ENCODE measurements at regions not wholly inside any gene's neighbourhood (a gene's known extent, or its start where the extent isn't known, plus 50 kb on each side); places are given as distances from the start of the nearest gene placed in this dataset.

DNA sequence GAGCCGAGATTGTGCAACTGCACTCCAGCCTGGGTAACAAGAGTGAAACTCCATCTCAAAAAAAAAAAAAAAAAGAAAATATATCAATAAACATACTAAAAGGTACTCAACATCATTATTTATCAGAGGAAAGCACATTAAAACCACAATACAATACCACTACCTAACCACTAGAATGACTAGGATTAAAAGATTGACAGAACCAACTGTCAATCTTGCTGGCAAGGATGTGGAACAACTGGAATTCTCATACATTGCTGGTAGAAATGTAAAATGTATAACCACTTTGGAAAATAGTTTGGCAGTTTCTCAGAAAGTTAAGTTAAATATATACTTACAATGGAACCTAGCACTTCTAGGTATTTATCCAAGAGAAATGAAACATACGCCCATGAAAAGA, 88.6 kb downstream of the B3GNT2 start:
- Mint-ChIP-seq H3K4me3 (ENCODE audit: unreplicated experiment) (no peak overlapping the region), H3K4me1 (ENCODE audit: insufficient read depth, unreplicated experiment) (peaks cover 10% of the 10 kb centered on the region), H3K27me3 (ENCODE audit: insufficient read depth, unreplicated experiment) (no peaks in the 10 kb centered on the region), H3K36me3 (ENCODE audit: insufficient read depth, unreplicated experiment) (no peaks in the 10 kb centered on the region), H3K9me3 (ENCODE audit: unreplicated experiment) (peaks cover 18% of the 10 kb centered on the region), H3K27ac (ENCODE audit: low read depth, unreplicated experiment) (no peak overlapping the region)
- no peak for DNase-seq (ENCODE audit: unreplicated experiment)
- intact Hi-C loops (cut with micrococcal nuclease), result no loop called here
- ChIA-PET POLR2A (no interaction called here), CTCF (no interaction called here)
- no peak for TF ChIP-seq CTCF (IDR thresholded peaks at IDR 0.05; ENCODE audit: unreplicated experiment)
- BruUV-seq (replicated peaks), result no TSS peak

DNA sequence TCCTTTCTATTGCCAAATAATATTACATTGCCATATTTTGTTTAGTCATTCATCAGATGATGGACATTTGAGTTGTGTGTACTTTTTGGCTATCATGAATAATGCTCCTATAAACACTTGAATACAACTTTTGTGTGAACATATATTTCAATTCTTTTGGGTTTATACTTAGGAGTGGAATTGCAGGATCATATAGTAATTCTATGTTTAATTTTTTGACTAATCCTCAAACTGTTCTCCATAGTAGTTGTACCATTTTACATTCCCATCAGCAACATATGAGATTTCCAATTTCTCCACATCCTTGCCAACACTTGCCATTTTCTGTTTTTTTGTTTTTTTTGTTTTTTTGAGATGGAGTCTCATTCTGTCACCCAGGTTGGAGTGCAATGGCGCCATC, 87.2 kb downstream of the B3GNT2 start:
- intact Hi-C loops (cut with micrococcal nuclease), result no loop called here
- Mint-ChIP-seq H3K4me1 (ENCODE audit: insufficient read depth, unreplicated experiment) (peaks cover 7% of the 10 kb centered on the region), H3K36me3 (ENCODE audit: insufficient read depth, unreplicated experiment) (no peaks in the 10 kb centered on the region), H3K27ac (ENCODE audit: low read depth, unreplicated experiment) (no peak overlapping the region), H3K4me3 (ENCODE audit: unreplicated experiment) (no peak overlapping the region), H3K9me3 (ENCODE audit: unreplicated experiment) (peaks cover 18% of the 10 kb centered on the region), H3K27me3 (ENCODE audit: insufficient read depth, unreplicated experiment) (no peaks in the 10 kb centered on the region)
- TF ChIP-seq CTCF (IDR thresholded peaks at IDR 0.05; ENCODE audit: unreplicated experiment), result no peak
- CTCF ChIA-PET, result no interaction called here
- DNase-seq (ENCODE audit: unreplicated experiment), result no peak
- POLR2A ChIA-PET, result no interaction called here
- no TSS peak for BruUV-seq (replicated peaks)

- intact Hi-C loops (cut with micrococcal nuclease), result no loop called here
- Mint-ChIP-seq H3K27me3 (ENCODE audit: insufficient read depth, unreplicated experiment) (no peaks in the 10 kb centered on the region), H3K4me1 (ENCODE audit: insufficient read depth, unreplicated experiment) (no peaks in the 10 kb centered on the region), H3K27ac (ENCODE audit: low read depth, unreplicated experiment) (no peak overlapping the region), H3K9me3 (ENCODE audit: unreplicated experiment) (peaks cover 31% of the 10 kb centered on the region), H3K4me3 (ENCODE audit: unreplicated experiment) (no peak overlapping the region), H3K36me3 (ENCODE audit: insufficient read depth, unreplicated experiment) (no peaks in the 10 kb centered on the region)
- ChIA-PET POLR2A (interaction anchor here (1.2 kb wide), 1 partner anchor 10 kb away, joined by 3 read pairs; no protein-coding TSS in a partner anchor), CTCF (no interaction called here)
- DNase-seq (ENCODE audit: unreplicated experiment), result no peak
- TF ChIP-seq CTCF (IDR thresholded peaks at IDR 0.05; ENCODE audit: unreplicated experiment), result no peak
- no TSS peak for BruUV-seq (replicated peaks)
Observed at GRCh38 chr2:62281663-62282062, 85.7 kb downstream of the B3GNT2 start.

DNA sequence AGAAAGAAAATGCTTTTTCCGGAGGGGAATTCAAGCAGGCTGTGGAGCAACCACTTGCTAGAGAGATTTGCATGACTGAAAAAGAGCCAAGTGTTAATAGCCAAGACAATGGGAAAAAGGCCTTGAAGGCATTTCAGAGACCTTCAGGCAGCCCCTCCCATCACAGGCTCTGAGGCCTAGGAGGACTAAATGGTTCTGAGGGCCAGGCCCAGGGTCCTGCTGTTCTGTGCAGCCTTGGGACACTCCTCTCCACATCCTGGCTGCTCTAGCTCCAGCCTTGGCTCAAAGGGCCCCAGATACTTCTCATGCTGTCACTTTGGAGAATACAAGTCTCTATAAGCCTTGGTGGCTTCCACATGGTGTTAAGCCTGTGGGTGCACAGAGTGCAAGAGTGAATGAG, 81.8 kb downstream of the B3GNT2 start:
- ChIA-PET CTCF (no interaction called here), POLR2A (interaction anchor here (0.7 kb wide), 1 partner anchor 128 kb away, joined by 3 read pairs; no protein-coding TSS in a partner anchor)
- Mint-ChIP-seq H3K9me3 (ENCODE audit: unreplicated experiment) (peaks cover 13% of the 10 kb centered on the region), H3K27ac (ENCODE audit: low read depth, unreplicated experiment) (no peak overlapping the region), H3K27me3 (ENCODE audit: insufficient read depth, unreplicated experiment) (no peaks in the 10 kb centered on the region), H3K36me3 (ENCODE audit: insufficient read depth, unreplicated experiment) (no peaks in the 10 kb centered on the region), H3K4me3 (ENCODE audit: unreplicated experiment) (no peak overlapping the region), H3K4me1 (ENCODE audit: insufficient read depth, unreplicated experiment) (no peaks in the 10 kb centered on the region)
- no peak for DNase-seq (ENCODE audit: unreplicated experiment)
- TF ChIP-seq CTCF (IDR thresholded peaks at IDR 0.05; ENCODE audit: unreplicated experiment), result no peak
- no TSS peak for BruUV-seq (replicated peaks)
- intact Hi-C loops (cut with micrococcal nuclease), result no loop called here

All from MCF 10A (cell line).